ENCODE measurements at regions not wholly inside any gene's neighbourhood (a gene's known extent, or its start where the extent isn't known, plus 50 kb on each side); places are given as distances from the start of the nearest gene placed in this dataset.
"Not testable (repeated sequence)": the region's sequence is repeated elsewhere in the genome, so short reads cannot be mapped to it uniquely, and the experiment has no call there.

DNA sequence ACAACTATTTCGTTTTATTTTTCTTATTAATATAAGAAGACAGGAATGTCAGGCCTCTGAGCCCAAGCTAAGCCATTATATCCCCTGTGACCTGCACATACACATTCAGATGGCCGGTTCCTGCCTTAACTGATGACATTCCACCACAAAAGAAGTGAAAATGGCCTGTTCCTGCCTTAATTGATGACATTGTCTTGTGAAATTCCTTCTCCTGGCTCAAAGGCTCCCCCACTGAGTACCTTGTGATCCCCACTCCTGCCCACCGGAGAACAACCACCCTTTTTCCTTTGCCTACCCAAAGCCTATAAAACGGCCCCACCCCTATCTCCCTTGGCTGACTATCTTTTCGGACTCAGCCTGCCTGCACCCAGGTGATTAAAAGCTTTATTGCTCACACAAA, 672.5 kb upstream of the GJE1 start:
- H3K36me3 Mint-ChIP-seq; H3K27me3 Mint-ChIP-seq; H3K4me3 Mint-ChIP-seq; H3K9me3 Mint-ChIP-seq; H3K4me1 Mint-ChIP-seq; POLR2A ChIA-PET; DNase-seq; H3K27ac Mint-ChIP-seq; ATAC-seq (ENCODE audit: low read depth): not testable (repeated sequence)

DNA sequence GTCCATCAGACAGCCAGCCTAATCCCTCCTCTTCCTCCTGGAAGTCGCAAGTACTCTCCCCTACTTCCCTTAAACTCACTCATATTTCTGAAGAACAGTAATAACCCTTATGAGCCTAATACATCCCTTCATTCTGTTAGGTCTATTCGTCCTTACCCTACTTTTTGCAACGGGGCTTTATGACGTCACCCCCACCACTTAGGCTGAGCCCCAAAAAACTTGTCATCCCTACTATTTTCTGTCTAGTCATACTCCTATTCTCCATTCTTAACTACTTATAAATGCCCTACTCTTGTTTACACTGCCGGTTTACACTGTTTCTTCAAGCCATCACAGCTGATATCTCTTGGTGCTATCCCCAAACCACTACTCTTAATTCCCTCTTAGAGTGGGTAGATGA, 674.7 kb upstream of the GJE1 start:
- H3K4me1 Mint-ChIP-seq; H3K36me3 Mint-ChIP-seq; POLR2A ChIA-PET; ATAC-seq (ENCODE audit: low read depth); H3K27ac Mint-ChIP-seq; DNase-seq; H3K9me3 Mint-ChIP-seq; H3K27me3 Mint-ChIP-seq; H3K4me3 Mint-ChIP-seq: not testable (repeated sequence)

DNA sequence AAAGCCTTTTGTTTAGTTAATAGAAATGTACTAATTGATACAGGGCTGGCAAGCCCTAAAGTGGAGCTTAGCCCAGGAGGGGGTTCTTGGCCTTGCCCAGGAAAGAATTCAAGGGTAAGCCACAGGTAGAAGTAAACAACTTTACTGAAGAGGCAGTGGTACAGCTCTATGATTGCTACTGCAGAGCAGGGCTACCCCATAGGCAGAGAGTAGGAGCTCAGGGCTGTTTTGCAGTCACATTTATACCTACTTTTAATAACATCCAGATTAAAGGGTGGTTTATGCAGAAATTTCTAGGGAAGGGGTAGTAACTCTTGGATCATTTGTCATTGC, 680.4 kb upstream of the GJE1 start:
- POLR2A ChIA-PET, result no interaction called here
- H3K27me3 Mint-ChIP-seq, result no peaks in the 10 kb centered on the region

DNA sequence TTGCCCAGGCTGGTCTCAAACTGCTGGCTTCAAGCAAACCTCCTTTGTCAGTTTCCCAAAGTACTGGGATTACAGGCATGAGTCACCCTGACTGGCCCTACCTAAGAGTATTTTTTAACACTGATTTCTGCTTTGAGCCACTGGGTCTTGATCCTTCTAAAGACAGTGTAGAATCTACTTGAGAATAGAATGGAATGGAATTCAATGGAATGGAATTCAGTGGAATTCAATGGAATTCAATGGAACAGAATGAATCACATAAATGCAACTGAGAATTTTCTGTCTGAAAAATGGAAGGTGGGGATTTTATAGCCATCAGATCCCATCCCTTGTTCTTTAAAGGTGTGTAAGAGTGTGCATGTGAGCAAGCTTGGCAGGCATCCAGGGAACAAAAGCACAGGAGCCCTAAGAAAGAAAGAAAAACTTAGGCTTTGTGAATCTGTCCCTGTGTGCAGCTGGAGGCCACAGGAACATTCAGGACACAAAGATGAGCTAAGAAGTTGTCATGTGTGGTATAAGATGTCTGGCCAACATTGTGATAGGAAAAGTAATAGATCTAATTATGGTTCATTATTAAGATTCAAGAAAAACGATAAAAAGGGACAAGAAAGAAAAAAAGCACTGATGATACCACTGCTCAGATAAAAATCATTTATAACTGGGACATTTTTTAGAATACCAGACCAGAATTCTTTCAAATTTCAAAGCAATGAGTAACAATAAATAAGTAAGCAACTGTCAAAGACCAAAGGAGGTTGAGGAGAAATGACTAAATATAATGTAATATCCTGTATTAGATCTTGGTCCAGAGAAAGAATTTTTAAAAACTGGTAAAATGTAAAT, 681.0 kb upstream of the GJE1 start:
- no peak for ATAC-seq (ENCODE audit: low read depth)
- Mint-ChIP-seq H3K36me3 (no peaks in the 10 kb centered on the region), H3K9me3 (no peaks in the 10 kb centered on the region), H3K27me3 (no peaks in the 10 kb centered on the region), H3K4me3 (no peak overlapping the region), H3K27ac (no peak overlapping the region), H3K4me1 (no peaks in the 10 kb centered on the region)
- POLR2A ChIA-PET, result no interaction called here
- DNase-seq, result no peak

More for the DNA sequence above, 680.4 kb upstream of the GJE1 start:
- no peak overlapping the region for H3K27ac Mint-ChIP-seq
- H3K4me3 Mint-ChIP-seq, result no peak overlapping the region
- no peaks in the 10 kb centered on the region for H3K9me3 Mint-ChIP-seq
- DNase-seq (no peak), ATAC-seq (ENCODE audit: low read depth) (no peak)
- H3K4me1 Mint-ChIP-seq, result no peaks in the 10 kb centered on the region
- H3K36me3 Mint-ChIP-seq, result no peaks in the 10 kb centered on the region

DNA sequence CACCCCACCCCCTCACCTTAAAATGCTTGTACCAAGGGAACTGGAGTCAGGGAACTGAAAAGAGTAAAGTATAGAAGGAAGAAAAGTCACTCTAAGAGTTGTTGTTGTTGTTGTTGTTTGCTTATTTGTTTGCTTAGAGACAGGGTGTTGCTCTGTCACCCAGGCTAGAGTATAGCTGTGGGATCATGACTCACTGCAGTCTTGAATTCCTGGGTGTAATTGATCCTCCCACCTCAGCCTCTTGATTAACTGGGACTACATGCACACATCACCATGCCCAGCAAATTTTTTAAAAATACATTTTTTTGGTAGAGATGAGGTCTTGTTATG, 681.6 kb upstream of the GJE1 start:
- peaks cover 1% of the 10 kb centered on the region for H3K27me3 Mint-ChIP-seq
- no peaks in the 10 kb centered on the region for H3K9me3 Mint-ChIP-seq
- ATAC-seq (ENCODE audit: low read depth) (no peak), DNase-seq (no peak)
- H3K27ac Mint-ChIP-seq, result no peak overlapping the region
- POLR2A ChIA-PET, result no interaction called here
- no peak overlapping the region for H3K4me3 Mint-ChIP-seq
- H3K36me3 Mint-ChIP-seq, result no peaks in the 10 kb centered on the region
- no peaks in the 10 kb centered on the region for H3K4me1 Mint-ChIP-seq

DNA sequence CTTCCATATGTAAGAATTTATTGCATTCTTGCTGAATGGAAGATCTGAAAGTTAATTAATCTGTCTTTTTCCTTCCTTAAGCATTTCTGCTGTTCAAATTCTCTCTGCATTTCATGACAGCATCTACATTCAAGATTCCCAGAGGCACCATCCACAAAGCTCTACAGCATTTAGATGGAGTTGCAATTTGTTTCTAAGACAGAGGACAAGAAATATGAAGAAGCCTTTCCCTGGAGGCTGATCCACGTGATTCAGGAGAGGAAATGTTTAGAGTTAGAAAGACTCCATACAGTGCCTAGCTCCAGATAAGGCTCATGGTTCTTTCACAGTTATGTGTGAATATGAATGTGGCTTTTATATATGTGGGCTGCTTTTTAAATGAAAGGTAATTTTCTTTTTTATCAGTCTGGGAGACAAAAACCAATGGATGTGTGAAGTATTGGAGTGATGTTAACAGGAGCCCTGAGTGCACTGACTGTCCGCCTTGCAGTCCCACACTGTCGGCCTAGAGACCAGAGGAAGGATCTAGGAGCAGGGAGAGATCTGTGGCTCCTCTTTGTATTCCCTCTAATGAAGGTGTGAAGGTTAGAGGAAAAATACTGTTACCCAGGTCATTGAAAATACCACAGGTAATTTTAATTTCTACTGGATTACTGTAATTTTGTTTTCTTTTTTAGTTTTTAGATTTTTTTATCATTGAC, 686.6 kb upstream of the GJE1 start:
- no peak overlapping the region for H3K4me3 Mint-ChIP-seq
- POLR2A ChIA-PET, result no interaction called here
- H3K4me1 Mint-ChIP-seq, result no peaks in the 10 kb centered on the region
- no peak for ATAC-seq (ENCODE audit: low read depth)
- peaks cover 2% of the 10 kb centered on the region for H3K27me3 Mint-ChIP-seq
- no peak overlapping the region for H3K27ac Mint-ChIP-seq
- DNase-seq, result no peak
- no peaks in the 10 kb centered on the region for H3K9me3 Mint-ChIP-seq
- H3K36me3 Mint-ChIP-seq, result no peaks in the 10 kb centered on the region

DNA sequence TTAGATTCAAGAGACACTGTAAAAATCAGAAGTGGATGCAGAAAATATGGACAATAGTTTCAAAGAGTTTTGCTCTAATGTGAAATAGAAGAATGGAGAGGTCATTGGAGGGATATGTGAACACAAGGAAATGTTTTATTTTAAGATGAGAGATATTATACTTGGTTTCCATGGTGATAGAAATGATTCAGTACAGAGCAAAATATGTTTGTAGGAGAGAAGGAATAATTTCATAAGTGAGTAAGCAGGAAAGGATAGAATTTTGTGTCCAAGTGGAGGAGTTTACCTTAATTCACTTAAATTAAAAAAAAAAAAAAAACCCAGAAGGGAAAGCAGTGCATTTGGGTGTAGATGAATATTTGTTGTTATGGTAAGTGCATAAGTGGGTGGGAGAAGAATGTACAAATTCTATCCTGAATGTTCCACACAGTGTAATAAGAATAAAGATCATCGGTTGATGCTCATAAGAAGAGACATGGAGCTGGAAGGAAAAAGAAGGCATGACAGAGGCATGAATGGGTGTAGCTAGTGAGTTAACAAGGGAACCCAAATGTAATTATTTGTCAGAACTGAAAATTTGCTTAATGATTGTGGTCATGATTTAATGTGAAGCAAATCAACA, 688.9 kb upstream of the GJE1 start:
- no peak overlapping the region for H3K4me3 Mint-ChIP-seq
- H3K36me3 Mint-ChIP-seq, result no peaks in the 10 kb centered on the region
- H3K9me3 Mint-ChIP-seq, result no peaks in the 10 kb centered on the region
- no peak overlapping the region for H3K27ac Mint-ChIP-seq
- peaks cover 2% of the 10 kb centered on the region for H3K27me3 Mint-ChIP-seq
- H3K4me1 Mint-ChIP-seq, result no peaks in the 10 kb centered on the region
- POLR2A ChIA-PET, result no interaction called here
- no peak for DNase-seq
- no peak for ATAC-seq (ENCODE audit: low read depth)

DNA sequence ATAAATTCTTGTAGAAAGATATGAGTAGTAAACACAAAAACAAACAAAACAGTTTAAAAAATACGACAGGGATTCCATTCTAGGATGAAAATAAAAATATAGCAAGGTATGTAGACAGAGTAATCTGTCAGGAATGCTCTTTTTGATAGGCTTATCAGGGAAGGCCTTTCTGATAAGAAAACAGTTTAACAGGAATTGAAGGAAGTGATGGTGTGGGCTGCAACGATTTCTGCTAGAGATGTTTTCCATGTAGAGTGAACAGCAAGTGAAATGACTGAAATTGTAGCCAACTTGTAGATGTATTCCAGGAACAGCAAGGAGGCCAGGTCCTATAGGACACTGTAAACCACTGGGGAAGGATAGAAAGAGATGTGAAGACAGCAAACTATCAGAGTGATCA, 689.7 kb upstream of the GJE1 start:
- no peak overlapping the region for H3K4me3 Mint-ChIP-seq
- POLR2A ChIA-PET, result no interaction called here
- no peaks in the 10 kb centered on the region for H3K9me3 Mint-ChIP-seq
- ATAC-seq (ENCODE audit: low read depth), result no peak
- H3K27ac Mint-ChIP-seq, result no peak overlapping the region
- H3K4me1 Mint-ChIP-seq, result no peaks in the 10 kb centered on the region
- peaks cover 2% of the 10 kb centered on the region for H3K27me3 Mint-ChIP-seq
- H3K36me3 Mint-ChIP-seq, result no peaks in the 10 kb centered on the region
- DNase-seq, result no peak

DNA sequence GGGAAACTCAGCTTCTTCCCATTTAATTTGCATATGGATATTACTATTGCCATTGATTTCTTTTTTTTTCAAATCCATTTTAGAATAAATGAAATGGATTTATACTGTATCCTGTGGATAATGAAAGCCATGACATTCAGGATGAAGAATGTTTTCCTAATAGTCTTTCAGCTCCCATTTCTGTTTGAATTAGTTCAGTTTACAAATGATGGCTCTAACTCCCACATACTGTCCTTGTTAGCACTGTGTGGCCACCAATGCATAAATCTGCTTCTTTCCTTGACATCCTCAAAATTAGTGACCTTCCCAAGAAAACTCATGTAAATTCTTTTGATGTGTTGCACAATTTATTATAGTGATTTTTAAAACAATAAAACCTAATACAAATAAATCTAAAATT, 693.2 kb upstream of the GJE1 start:
- ATAC-seq (ENCODE audit: low read depth), result no peak
- H3K4me3 Mint-ChIP-seq, result no peak overlapping the region
- H3K4me1 Mint-ChIP-seq, result no peaks in the 10 kb centered on the region
- H3K27ac Mint-ChIP-seq, result no peak overlapping the region
- no peak for DNase-seq
- H3K9me3 Mint-ChIP-seq, result no peaks in the 10 kb centered on the region
- H3K36me3 Mint-ChIP-seq, result no peaks in the 10 kb centered on the region
- POLR2A ChIA-PET, result no interaction called here
- no peaks in the 10 kb centered on the region for H3K27me3 Mint-ChIP-seq

DNA sequence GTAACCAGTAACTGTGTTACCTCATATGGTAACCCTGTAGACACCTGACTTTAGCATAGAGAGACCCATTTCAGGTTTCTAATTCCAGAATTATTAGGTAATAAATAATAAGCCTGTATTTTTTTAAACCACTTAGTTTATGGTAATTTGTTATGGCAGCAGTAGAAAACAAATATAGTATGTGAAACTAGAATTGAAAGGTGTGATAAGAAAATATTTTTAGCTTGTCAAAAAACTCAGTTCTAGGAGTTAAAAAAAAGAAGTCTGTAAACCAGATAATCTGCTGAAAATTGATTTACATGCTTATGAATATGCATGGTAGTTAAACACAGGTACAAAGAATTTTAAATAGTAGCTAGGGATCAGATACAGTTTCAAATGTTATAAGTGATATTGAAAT, 695.0 kb upstream of the GJE1 start:
- Mint-ChIP-seq H3K9me3 (no peaks in the 10 kb centered on the region), H3K27ac (no peak overlapping the region), H3K36me3 (no peaks in the 10 kb centered on the region), H3K4me3 (no peak overlapping the region), H3K4me1 (no peaks in the 10 kb centered on the region), H3K27me3 (no peaks in the 10 kb centered on the region)
- DNase-seq, result no peak
- no peak for ATAC-seq (ENCODE audit: low read depth)
- POLR2A ChIA-PET, result no interaction called here

DNA sequence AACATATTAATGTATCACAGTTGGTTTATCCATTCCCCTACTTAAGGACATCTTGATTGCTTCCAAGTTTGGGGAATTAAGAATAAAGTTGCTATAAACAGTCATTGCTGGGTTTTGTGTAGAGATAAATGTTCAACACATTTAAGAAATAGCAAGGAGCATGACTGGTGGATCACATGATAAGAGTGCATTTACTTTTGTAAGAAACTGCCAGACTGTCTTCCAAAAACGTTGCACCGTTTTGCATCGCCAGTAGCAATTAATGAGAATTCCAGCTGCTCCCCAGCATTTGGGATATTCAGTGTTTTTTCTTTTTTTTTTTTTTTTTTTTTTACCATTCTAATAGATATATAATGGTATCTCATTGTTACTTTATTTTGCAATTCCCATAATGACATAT, 695.7 kb upstream of the GJE1 start:
- H3K4me3 Mint-ChIP-seq, result no peak overlapping the region
- H3K27me3 Mint-ChIP-seq, result no peaks in the 10 kb centered on the region
- no peaks in the 10 kb centered on the region for H3K36me3 Mint-ChIP-seq
- no peaks in the 10 kb centered on the region for H3K4me1 Mint-ChIP-seq
- no peaks in the 10 kb centered on the region for H3K9me3 Mint-ChIP-seq
- no peak overlapping the region for H3K27ac Mint-ChIP-seq
- ATAC-seq (ENCODE audit: low read depth) (no peak), DNase-seq (no peak)
- POLR2A ChIA-PET, result no interaction called here

DNA sequence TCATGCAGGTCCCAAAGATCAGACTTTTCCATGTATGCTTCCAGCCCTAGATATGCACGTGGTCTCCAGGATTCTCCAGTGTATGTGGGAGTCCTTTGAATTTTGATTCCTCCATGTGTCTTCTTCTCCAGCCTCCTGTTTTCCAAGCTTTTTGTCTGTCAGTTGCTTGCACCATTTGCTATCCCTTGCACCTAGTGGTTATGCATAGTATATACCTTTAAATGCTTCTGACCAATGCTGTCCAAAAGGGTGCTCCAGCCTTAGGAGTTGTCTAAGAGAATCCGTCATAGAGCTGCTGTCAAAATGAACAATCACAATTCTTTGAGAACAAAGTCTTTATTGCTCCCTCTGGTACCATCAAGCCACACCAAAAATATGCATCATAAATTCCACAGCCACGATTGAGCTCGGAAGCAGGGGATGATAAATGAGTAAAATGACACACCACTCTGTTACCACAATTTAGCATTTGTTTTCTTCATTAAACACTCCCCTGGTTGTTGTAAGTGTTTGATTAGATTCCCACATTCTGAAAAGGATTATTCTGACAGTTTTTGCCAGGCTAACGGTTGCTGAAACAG, 706.2 kb upstream of the GJE1 start:
- POLR2A ChIA-PET, result no interaction called here
- H3K4me1 Mint-ChIP-seq, result no peaks in the 10 kb centered on the region
- H3K9me3 Mint-ChIP-seq, result peaks cover 12% of the 10 kb centered on the region
- no peaks in the 10 kb centered on the region for H3K27me3 Mint-ChIP-seq
- ATAC-seq (ENCODE audit: low read depth) (no peak), DNase-seq (no peak)
- H3K27ac Mint-ChIP-seq, result no peak overlapping the region
- H3K36me3 Mint-ChIP-seq, result peaks cover 2% of the 10 kb centered on the region
- no peak overlapping the region for H3K4me3 Mint-ChIP-seq

DNA sequence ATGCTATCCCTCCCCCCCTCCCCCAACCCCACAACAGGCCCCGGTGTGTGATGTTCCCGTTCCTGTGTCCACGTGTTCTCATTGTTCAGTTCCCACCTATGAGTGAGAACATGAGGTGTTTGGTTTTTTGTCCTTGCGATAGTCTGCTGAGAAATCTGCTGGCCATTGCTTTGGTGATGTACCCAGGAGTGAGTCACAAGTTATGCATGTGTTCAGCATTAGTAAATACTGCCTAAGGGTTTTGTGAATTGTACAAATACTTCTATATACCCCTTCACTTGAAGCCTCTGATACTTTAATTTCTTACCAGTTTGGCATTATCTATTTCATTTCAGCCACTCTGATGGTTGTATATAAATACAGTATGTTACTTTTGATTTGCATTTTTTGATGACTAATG, 711.3 kb upstream of the GJE1 start:
- no peaks in the 10 kb centered on the region for H3K27me3 Mint-ChIP-seq
- H3K4me3 Mint-ChIP-seq, result no peak overlapping the region
- no peak overlapping the region for H3K27ac Mint-ChIP-seq
- POLR2A ChIA-PET, result no interaction called here
- ATAC-seq (ENCODE audit: low read depth) (no peak), DNase-seq (no peak)
- peaks cover 2% of the 10 kb centered on the region for H3K36me3 Mint-ChIP-seq
- H3K4me1 Mint-ChIP-seq, result no peaks in the 10 kb centered on the region
- peaks cover 4% of the 10 kb centered on the region for H3K9me3 Mint-ChIP-seq

DNA sequence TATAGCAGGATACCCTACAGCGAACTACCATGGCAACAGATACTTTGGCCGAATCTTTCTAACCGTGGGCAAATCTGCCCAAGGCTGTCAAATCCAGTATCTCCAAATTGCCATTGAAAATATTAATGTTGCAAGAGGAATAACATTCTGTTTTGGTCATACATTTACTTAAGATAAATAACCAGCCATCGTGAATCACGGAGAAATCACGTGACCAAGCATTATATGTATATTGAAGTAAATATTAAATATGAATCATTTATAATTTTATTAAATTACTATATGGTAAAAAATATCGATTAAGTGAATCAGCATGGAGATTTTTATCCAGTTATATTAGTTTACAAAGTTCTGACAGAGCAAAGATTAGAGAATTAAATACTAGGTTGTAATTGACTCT, 714.6 kb upstream of the GJE1 start:
- Mint-ChIP-seq H3K4me3 (no peak overlapping the region), H3K27ac (no peak overlapping the region), H3K27me3 (no peaks in the 10 kb centered on the region), H3K4me1 (no peaks in the 10 kb centered on the region), H3K36me3 (no peaks in the 10 kb centered on the region), H3K9me3 (no peaks in the 10 kb centered on the region)
- no peak for DNase-seq
- ATAC-seq (ENCODE audit: low read depth), result no peak
- POLR2A ChIA-PET, result no interaction called here

Measured in activated naive CD8-positive, alpha-beta T cell treated with anti-CD3 and anti-CD28 coated beads, Interleukin-2, amount 10 ng/mL, durations not matched to agents 7 days and 5 days (primary cell).